H1 (cell line): ENCODE measurements at regions not wholly inside any gene's neighbourhood (a gene's known extent, or its start where the extent isn't known, plus 50 kb on each side); places are given as distances from the start of the nearest gene placed in this dataset.

Experiments used
- MAFK ChIP-seq: IDR thresholded peaks from 2 replicates; pipeline ENCODE4 v1.6.1; 2012; ENCODE audit warnings: low read depth, mild to moderate bottlenecking, improper control_type of control experiment, low read length

- no peak for TF ChIP-seq MAFK
These were observed 171.4 kb upstream of the HABP2 start (continued) for GRCh38 chr10:113381416-113381815.
